ENCODE measurements at regions not wholly inside any gene's neighbourhood (a gene's known extent, or its start where the extent isn't known, plus 50 kb on each side); places are given as distances from the start of the nearest gene placed in this dataset.
"Not testable (repeated sequence)": the region's sequence is repeated elsewhere in the genome, so short reads cannot be mapped to it uniquely, and the experiment has no call there.

GRCh38 chr3:103167850-103168249 is 733.0 kb downstream of the ZPLD1 start:
- DNase-seq: no peak

- no peak for DNase-seq
Observed at GRCh38 chr3:103169289-103169688, 734.5 kb downstream of the ZPLD1 start.

- no peak for DNase-seq
Observed at GRCh38 chr3:103170651-103171050, 735.8 kb downstream of the ZPLD1 start.

GRCh38 chr3:103173940-103174339 is 739.1 kb downstream of the ZPLD1 start:
- no peak for DNase-seq

GRCh38 chr3:103181160-103181559 is 746.3 kb downstream of the ZPLD1 start:
- no peak for DNase-seq

GRCh38 chr3:103184772-103185171 is 750.0 kb downstream of the ZPLD1 start:
- no peak for DNase-seq

- DNase-seq: no peak
Observed at GRCh38 chr3:103189941-103190340, 755.1 kb downstream of the ZPLD1 start.

- peak; percentile 24 for DNase-seq
Observed at GRCh38 chr3:103195216-103195615, 760.4 kb downstream of the ZPLD1 start.

- no peak for DNase-seq
Observed at GRCh38 chr3:103203441-103203840, 768.6 kb downstream of the ZPLD1 start.

- DNase-seq: no peak
Observed at GRCh38 chr3:103210583-103210982, 775.8 kb downstream of the ZPLD1 start.

GRCh38 chr3:103218146-103218545 is 783.3 kb downstream of the ZPLD1 start:
- DNase-seq: no peak

GRCh38 chr3:103218793-103219192 is 784.0 kb downstream of the ZPLD1 start:
- DNase-seq: no peak

- DNase-seq: no peak
Observed at GRCh38 chr3:103227651-103228050, 792.8 kb downstream of the ZPLD1 start.

- DNase-seq: no peak
Observed at GRCh38 chr3:103247459-103247858, 812.6 kb downstream of the ZPLD1 start.

- DNase-seq: not testable (repeated sequence)
Observed at GRCh38 chr3:103254827-103255226, 820.0 kb downstream of the ZPLD1 start.

GRCh38 chr3:103269287-103269686 is 834.5 kb downstream of the ZPLD1 start:
- no peak for DNase-seq

GRCh38 chr3:103271575-103271974 is 836.8 kb downstream of the ZPLD1 start:
- DNase-seq: no peak

- DNase-seq: peak; percentile 8
Observed at GRCh38 chr3:103295974-103296570, 861.3 kb downstream of the ZPLD1 start.

- not testable (repeated sequence) for DNase-seq
Observed at GRCh38 chr3:103297502-103297901, 862.7 kb downstream of the ZPLD1 start.

- no peak for DNase-seq
Observed at GRCh38 chr3:103306104-103306503, 871.3 kb downstream of the ZPLD1 start.

GRCh38 chr3:103308921-103309320 is 874.1 kb downstream of the ZPLD1 start:
- no peak for DNase-seq

- no peak for DNase-seq
Observed at GRCh38 chr3:103319912-103320311, 885.1 kb downstream of the ZPLD1 start.

GRCh38 chr3:103337179-103337845 is 902.5 kb downstream of the ZPLD1 start:
- DNase-seq: no peak

- DNase-seq: no peak
Observed at GRCh38 chr3:103341078-103341606, 906.3 kb downstream of the ZPLD1 start.
